GM19351 (cell line): ENCODE measurements at regions not wholly inside any gene's neighbourhood (a gene's known extent, or its start where the extent isn't known, plus 50 kb on each side); places are given as distances from the start of the nearest gene placed in this dataset.
A peak's percentile ranks its signal among the peaks of the same experiment; 100 is the strongest.

Experiments
- ATAC-seq: cut with Tn5 transposase; IDR thresholded peaks from one replicate; pipeline ENCODE4 v1.9.1; 2021; ENCODE audit warnings: mild to moderate bottlenecking, moderate library complexity; ENCODE audit not compliant: unreplicated experiment

GRCh38 chr9:31377358-31377757 lies 1007.1 kb upstream of the ACO1 start:
- ATAC-seq: no peak

GRCh38 chr9:31388660-31389059 lies 995.8 kb upstream of the ACO1 start:
- no peak for ATAC-seq

- ATAC-seq: no peak
These were observed 995.4 kb upstream of the ACO1 start for GRCh38 chr9:31389075-31389474.

- peak; percentile 68 for ATAC-seq
These were observed 993.9 kb upstream of the ACO1 start for GRCh38 chr9:31390403-31391025.

GRCh38 chr9:31393240-31393639 lies 991.2 kb upstream of the ACO1 start:
- no peak for ATAC-seq

GRCh38 chr9:31394015-31394473 lies 990.4 kb upstream of the ACO1 start:
- ATAC-seq: peak; percentile 55

- ATAC-seq: no peak
These were observed 972.4 kb upstream of the ACO1 start for GRCh38 chr9:31412081-31412480.

- ATAC-seq: no peak
These were observed 969.3 kb upstream of the ACO1 start for GRCh38 chr9:31415164-31415563.

GRCh38 chr9:31418419-31418818 lies 966.0 kb upstream of the ACO1 start:
- ATAC-seq: no peak

- peak; percentile 66 for ATAC-seq
These were observed 940.6 kb upstream of the ACO1 start for GRCh38 chr9:31443630-31444457.

GRCh38 chr9:31445357-31445756 lies 939.1 kb upstream of the ACO1 start:
- no peak for ATAC-seq

- peak; percentile 74 for ATAC-seq
These were observed 938.5 kb upstream of the ACO1 start for GRCh38 chr9:31445960-31446359.

GRCh38 chr9:31467075-31467474 lies 917.4 kb upstream of the ACO1 start:
- ATAC-seq: no peak

GRCh38 chr9:31470051-31470450 lies 914.4 kb upstream of the ACO1 start:
- no peak for ATAC-seq

GRCh38 chr9:31471010-31471409 lies 913.4 kb upstream of the ACO1 start:
- ATAC-seq: no peak

- no peak for ATAC-seq
These were observed 897.8 kb upstream of the ACO1 start for GRCh38 chr9:31486630-31487029.

GRCh38 chr9:31490551-31491106 lies 893.8 kb upstream of the ACO1 start:
- no peak for ATAC-seq

GRCh38 chr9:31492229-31492628 lies 892.2 kb upstream of the ACO1 start:
- ATAC-seq: no peak

- ATAC-seq: peak; percentile 70
These were observed 884.0 kb upstream of the ACO1 start for GRCh38 chr9:31500422-31500821.

GRCh38 chr9:31519011-31519410 lies 865.4 kb upstream of the ACO1 start:
- peak; percentile 72 for ATAC-seq

GRCh38 chr9:31519424-31519823 lies 865.0 kb upstream of the ACO1 start:
- no peak for ATAC-seq

GRCh38 chr9:31519826-31520225 lies 864.6 kb upstream of the ACO1 start:
- no peak for ATAC-seq
